ENCODE measurements at regions not wholly inside any gene's neighbourhood (a gene's known extent, or its start where the extent isn't known, plus 50 kb on each side); places are given as distances from the start of the nearest gene placed in this dataset.

- Histone ChIP-seq H3K27me3 (ENCODE audit: insufficient read depth, low read length, poor library complexity) (no peaks in the 10 kb centered on the region), H3K9ac (ENCODE audit: low read depth, low read length) (no peak overlapping the region), H3K4me1 (ENCODE audit: insufficient read depth, low read length) (peaks cover 21% of the 10 kb centered on the region), H2AFZ (ENCODE audit: low read depth, low read length) (no peak overlapping the region), H3K36me3 (ENCODE audit: insufficient read depth, low read length) (no peaks in the 10 kb centered on the region), H3K9me3 (ENCODE audit: insufficient read depth, low read length, severe bottlenecking) (peaks cover 5% of the 10 kb centered on the region), H3K4me2 (ENCODE audit: insufficient read depth, low read length) (no peak overlapping the region), H3K79me2 (ENCODE audit: insufficient read depth, low read length) (no peaks in the 10 kb centered on the region), H4K20me1 (ENCODE audit: insufficient read depth, low read length) (no peaks in the 10 kb centered on the region), H3K27ac (ENCODE audit: low read length) (no peak overlapping the region), H3K4me3 (ENCODE audit: low read depth in 1 of 2, low read length in 2 of 2) (no peak overlapping the region)
- peak; percentile 40; the same call in 1 of the 3 replicates for ATAC-seq (ENCODE audit: insufficient read depth, low read depth)
- TF ChIP-seq EZH2 (IDR thresholded peaks at IDR 0.05; ENCODE audit: borderline replicate concordance, low read depth, low read length, severe bottlenecking) = no peak
- no peak for TF ChIP-seq CTCF (IDR thresholded peaks at IDR 0.05; ENCODE audit: borderline replicate concordance, extremely low read depth, low read length, poor library complexity, severe bottlenecking)
- DNase-seq = peak; percentile 13
These were observed 328.4 kb upstream of the DDX18 start for GRCh38 chr2:117486081-117486480.

DNA sequence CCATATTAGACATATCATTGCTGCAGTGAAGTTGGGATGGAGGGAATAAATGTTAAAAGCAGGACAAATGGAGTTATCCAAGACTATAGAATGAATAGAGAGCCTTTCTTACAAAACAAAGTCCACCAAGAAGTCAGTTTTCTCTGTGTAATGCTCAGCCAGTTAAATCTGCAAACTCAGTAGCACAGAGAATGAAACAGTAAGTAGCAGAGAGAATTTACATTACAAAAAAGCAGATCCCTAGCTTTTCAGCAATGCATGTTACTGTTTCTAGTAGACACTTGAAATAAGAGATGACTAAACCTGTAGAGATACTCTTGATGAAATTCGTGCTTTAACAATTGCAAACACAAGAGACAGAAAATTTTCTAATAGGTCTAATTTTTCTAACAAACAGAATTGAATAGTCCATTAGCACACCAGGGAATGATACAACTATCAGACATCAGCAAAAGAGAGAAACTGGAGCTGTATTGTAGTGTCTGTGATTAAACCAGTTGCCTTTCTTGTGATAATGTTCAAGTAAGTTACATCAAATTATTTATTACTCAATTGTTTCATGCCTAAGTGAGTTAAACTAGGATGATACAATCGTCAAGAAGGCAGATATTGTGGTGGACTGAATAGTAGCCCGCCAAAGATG is 322.2 kb upstream of the DDX18 start:
- no peak overlapping the region for H3K9ac ChIP-seq (ENCODE audit: low read depth, low read length)
- no peaks in the 10 kb centered on the region for H4K20me1 ChIP-seq (ENCODE audit: insufficient read depth, low read length)
- no peak overlapping the region for H3K4me2 ChIP-seq (ENCODE audit: insufficient read depth, low read length)
- H3K79me2 ChIP-seq (ENCODE audit: insufficient read depth, low read length) = no peaks in the 10 kb centered on the region
- no peak for ATAC-seq (ENCODE audit: insufficient read depth, low read depth)
- peaks cover 4% of the 10 kb centered on the region for H3K4me1 ChIP-seq (ENCODE audit: insufficient read depth, low read length)
- no peak overlapping the region for H2AFZ ChIP-seq (ENCODE audit: low read depth, low read length)
- DNase-seq = no peak
- no peak overlapping the region for H3K27ac ChIP-seq (ENCODE audit: low read length)
- TF ChIP-seq CTCF (IDR thresholded peaks at IDR 0.05; ENCODE audit: borderline replicate concordance, extremely low read depth, low read length, poor library complexity, severe bottlenecking) (no peak), EZH2 (IDR thresholded peaks at IDR 0.05; ENCODE audit: borderline replicate concordance, low read depth, low read length, severe bottlenecking) (no peak)
- H3K27me3 ChIP-seq (ENCODE audit: insufficient read depth, low read length, poor library complexity) = no peaks in the 10 kb centered on the region
- H3K9me3 ChIP-seq (ENCODE audit: insufficient read depth, low read length, severe bottlenecking) = no peaks in the 10 kb centered on the region
- no peak overlapping the region for H3K4me3 ChIP-seq (ENCODE audit: low read depth in 1 of 2, low read length in 2 of 2)
- H3K36me3 ChIP-seq (ENCODE audit: insufficient read depth, low read length) = no peaks in the 10 kb centered on the region

GRCh38 chr2:117500721-117501120 is 313.8 kb upstream of the DDX18 start:
- Histone ChIP-seq H3K4me1 (ENCODE audit: insufficient read depth, low read length) (no peaks in the 10 kb centered on the region), H3K9me3 (ENCODE audit: insufficient read depth, low read length, severe bottlenecking) (no peaks in the 10 kb centered on the region), H3K27ac (ENCODE audit: low read length) (no peak overlapping the region), H3K79me2 (ENCODE audit: insufficient read depth, low read length) (no peaks in the 10 kb centered on the region), H3K36me3 (ENCODE audit: insufficient read depth, low read length) (no peaks in the 10 kb centered on the region), H3K27me3 (ENCODE audit: insufficient read depth, low read length, poor library complexity) (no peaks in the 10 kb centered on the region), H3K4me2 (ENCODE audit: insufficient read depth, low read length) (no peak overlapping the region), H4K20me1 (ENCODE audit: insufficient read depth, low read length) (no peaks in the 10 kb centered on the region), H3K4me3 (ENCODE audit: low read depth in 1 of 2, low read length in 2 of 2) (no peak overlapping the region), H3K9ac (ENCODE audit: low read depth, low read length) (no peak overlapping the region), H2AFZ (ENCODE audit: low read depth, low read length) (no peak overlapping the region)
- TF ChIP-seq EZH2 (IDR thresholded peaks at IDR 0.05; ENCODE audit: borderline replicate concordance, low read depth, low read length, severe bottlenecking) (no peak), CTCF (IDR thresholded peaks at IDR 0.05; ENCODE audit: borderline replicate concordance, extremely low read depth, low read length, poor library complexity, severe bottlenecking) (no peak)
- ATAC-seq (ENCODE audit: insufficient read depth, low read depth) (no peak), DNase-seq (no peak)

Measured in DND-41 (cell line).